ENCODE measurements at regions not wholly inside any gene's neighbourhood (a gene's known extent, or its start where the extent isn't known, plus 50 kb on each side); places are given as distances from the start of the nearest gene placed in this dataset.
"Not testable (repeated sequence)": the region's sequence is repeated elsewhere in the genome, so short reads cannot be mapped to it uniquely, and the experiment has no call there.

DNA sequence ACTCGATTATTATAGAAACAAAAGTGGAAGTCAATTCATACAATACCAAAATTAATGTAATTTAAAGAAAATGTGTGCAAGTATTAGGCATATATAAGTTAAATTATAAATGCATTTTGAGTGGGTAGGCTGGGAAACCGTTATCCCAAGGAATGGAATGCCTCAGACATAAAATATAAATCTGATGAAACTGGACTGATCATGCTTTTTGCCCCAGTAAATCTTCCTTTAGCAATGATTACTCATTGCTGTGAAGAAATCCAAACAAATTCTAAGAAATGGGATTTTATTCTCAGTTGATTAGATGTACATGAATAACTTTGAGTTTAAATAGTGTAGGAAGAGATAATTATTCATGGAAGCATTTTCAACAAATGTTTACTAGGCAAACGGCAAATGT, 185.5 kb upstream of the KCNMB2 start:
- DNase-seq (ENCODE audit: extremely low read depth, low read depth), result no peak
- no peak for TF ChIP-seq CTCF (IDR thresholded peaks at IDR 0.05; ENCODE audit: low read depth, low read length, missing control alignments)
- no peak overlapping the region for H3K4me3 ChIP-seq (replicated peaks; ENCODE audit: low read depth, low read length)

GRCh38 chr3:178352326-178353005, 183.8 kb upstream of the KCNMB2 start:
- no peak for TF ChIP-seq CTCF (IDR thresholded peaks at IDR 0.05; ENCODE audit: low read depth, low read length, missing control alignments)
- no peak overlapping the region for H3K4me3 ChIP-seq (replicated peaks; ENCODE audit: low read depth, low read length)
- peak; percentile 79 for DNase-seq (ENCODE audit: extremely low read depth, low read depth)

DNA sequence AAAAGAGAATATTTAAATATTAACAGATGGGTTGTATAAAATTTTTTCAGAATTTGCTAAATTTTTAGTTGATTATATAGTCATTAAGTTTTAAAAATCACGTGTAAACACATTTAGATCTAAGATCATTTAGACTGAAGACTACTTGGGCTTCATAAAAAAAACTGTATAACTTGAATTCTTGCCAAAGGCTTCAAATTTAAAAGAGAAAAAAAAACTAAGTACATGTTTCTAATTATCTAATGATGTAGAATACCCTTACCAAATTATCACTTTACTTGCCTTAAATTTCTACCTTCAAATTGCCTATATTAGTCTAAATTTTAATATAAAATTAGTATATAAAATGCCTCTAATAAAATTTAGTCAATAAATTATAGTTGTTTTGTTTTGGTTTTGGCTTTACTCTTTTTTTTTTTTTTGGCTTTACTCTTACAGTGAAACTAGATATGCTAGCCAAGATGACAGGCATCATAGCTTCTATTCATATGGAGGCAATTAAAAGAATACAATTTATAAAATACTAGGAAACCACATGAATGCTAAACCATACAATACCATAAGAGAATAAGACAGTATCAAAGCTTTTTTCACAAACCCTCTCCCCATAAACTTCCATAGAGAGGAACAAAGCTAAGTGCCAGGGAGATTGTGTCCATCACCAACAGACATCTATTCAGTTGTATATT, 183.1 kb upstream of the KCNMB2 start:
- peak; percentile 46 for DNase-seq (ENCODE audit: extremely low read depth, low read depth)
- H3K4me3 ChIP-seq (replicated peaks; ENCODE audit: low read depth, low read length), result no peak overlapping the region
- no peak for TF ChIP-seq CTCF (IDR thresholded peaks at IDR 0.05; ENCODE audit: low read depth, low read length, missing control alignments)

- H3K4me3 ChIP-seq (replicated peaks; ENCODE audit: low read depth, low read length), result no peak overlapping the region
- no peak for DNase-seq (ENCODE audit: extremely low read depth, low read depth)
- TF ChIP-seq CTCF (IDR thresholded peaks at IDR 0.05; ENCODE audit: low read depth, low read length, missing control alignments), result no peak
Measured at GRCh38 chr3:178359728-178360127, 176.5 kb upstream of the KCNMB2 start.

GRCh38 chr3:178363048-178363447, 173.2 kb upstream of the KCNMB2 start:
- H3K4me3 ChIP-seq (replicated peaks; ENCODE audit: low read depth, low read length); DNase-seq (ENCODE audit: extremely low read depth, low read depth): not testable (repeated sequence)

GRCh38 chr3:178367817-178368617, 168.2 kb upstream of the KCNMB2 start:
- DNase-seq (ENCODE audit: extremely low read depth, low read depth), result no peak
- TF ChIP-seq CTCF (IDR thresholded peaks at IDR 0.05; ENCODE audit: low read depth, low read length, missing control alignments), result no peak

DNA sequence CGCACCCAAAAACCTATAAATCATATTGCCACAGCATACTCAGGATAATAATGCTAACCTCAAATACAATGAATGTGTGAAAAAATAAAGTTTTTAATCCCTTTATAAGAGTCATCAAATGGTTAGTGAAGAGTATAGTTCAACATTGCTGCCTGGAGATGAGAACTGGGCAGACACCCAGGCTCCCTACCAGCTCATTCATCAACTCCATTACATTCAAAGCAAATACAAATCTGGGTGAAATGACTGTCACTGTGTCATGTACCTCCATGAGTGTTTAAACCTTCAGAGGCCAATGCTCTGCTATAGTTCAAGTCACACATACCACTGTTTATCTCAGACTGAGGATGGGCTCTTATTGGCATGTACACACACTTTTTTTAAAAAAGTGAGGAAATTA, 167.2 kb upstream of the KCNMB2 start:
- no peak for DNase-seq (ENCODE audit: extremely low read depth, low read depth)
- no peak overlapping the region for H3K4me3 ChIP-seq (replicated peaks; ENCODE audit: low read depth, low read length)
- no peak for TF ChIP-seq CTCF (IDR thresholded peaks at IDR 0.05; ENCODE audit: low read depth, low read length, missing control alignments)

More at GRCh38 chr3:178367817-178368617, 168.2 kb upstream of the KCNMB2 start:
- no peak overlapping the region for H3K4me3 ChIP-seq (replicated peaks; ENCODE audit: low read depth, low read length)

All from HFF-Myc (cell line).